OCI-LY1 (cell line): ENCODE measurements at regions not wholly inside any gene's neighbourhood (a gene's known extent, or its start where the extent isn't known, plus 50 kb on each side); places are given as distances from the start of the nearest gene placed in this dataset.

Experiments
- H2AFZ ChIP-seq: fragments of 200-600 bp; sonication (generic), shearing (Covaris generic); 2 replicates; pipeline ENCODE4 v1.6.0; 2014; ENCODE audit warnings: antibody characterized with exemption, mild to moderate bottlenecking, low read length
- H3F3A ChIP-seq: fragments of 200-600 bp; sonication (generic), shearing (Covaris generic); 2 replicates; pipeline ENCODE4 v1.6.0; 2014; ENCODE audit warnings: mild to moderate bottlenecking, antibody characterized with exemption, low read length, moderate library complexity; ENCODE audit not compliant: insufficient read depth
- H3K27ac ChIP-seq: fragments of 200-600 bp; sonication (generic); 2 replicates; pipeline ENCODE4 v1.5.1; 2014; ENCODE audit warnings: low read length, mixed run types, mild to moderate bottlenecking, low read depth; ENCODE audit not compliant: poor library complexity, severe bottlenecking
- H3K27me3 ChIP-seq: fragments of 200-600 bp; sonication (generic); 2 replicates; pipeline ENCODE4 v1.6.0; 2014; ENCODE audit warnings: antibody characterized with exemption, mild to moderate bottlenecking, low read length, moderate library complexity; ENCODE audit not compliant: insufficient read depth
- H3K36me3 ChIP-seq: fragments of 200-600 bp; sonication (generic); 2 replicates; pipeline ENCODE4 v1.6.1; 2014; ENCODE audit warnings: mild to moderate bottlenecking, antibody characterized with exemption, low read length, moderate library complexity, mixed read lengths; ENCODE audit not compliant: insufficient read depth
- H3K4me1 ChIP-seq: fragments of 200-600 bp; sonication (generic); 2 replicates; pipeline ENCODE4 v1.5.1; 2014; ENCODE audit warnings: mild to moderate bottlenecking, low read length, moderate library complexity; ENCODE audit not compliant: insufficient read depth, severe bottlenecking
- H3K4me2 ChIP-seq: fragments of 200-600 bp; sonication (generic), shearing (Covaris generic); 2 replicates; pipeline ENCODE4 v1.6.1; 2014; ENCODE audit warnings: low read length
- H3K4me3 ChIP-seq: fragments of 200-600 bp; sonication (generic); 2 replicates; pipeline ENCODE4 v1.5.1; 2014; ENCODE audit warnings: low read length, low read depth, mild to moderate bottlenecking, mixed read lengths; ENCODE audit not compliant: poor library complexity, severe bottlenecking
- H3K79me2 ChIP-seq: fragments of 200-600 bp; shearing (Covaris generic); 2 replicates; pipeline ENCODE4 v1.6.1; 2016; ENCODE audit warnings: mixed run types, low read length, mixed read lengths; ENCODE audit not compliant: insufficient read depth
- H3K9ac ChIP-seq: fragments of 200-600 bp; sonication (generic), shearing (Covaris generic); 2 replicates; pipeline ENCODE4 v1.6.1; 2014; ENCODE audit warnings: mild to moderate bottlenecking, low read length, mixed read lengths
- H3K9me2 ChIP-seq: fragments of 200-600 bp; sonication (generic), shearing (Covaris generic); 2 replicates; pipeline ENCODE4 v1.6.1; 2014; ENCODE audit warnings: low read depth, mild to moderate bottlenecking, low read length, mixed read lengths
- H3K9me3 ChIP-seq: fragments of 200-600 bp; shearing (Covaris generic); 2 replicates; pipeline ENCODE4 v1.6.1; 2014; ENCODE audit warnings: low read length, mixed read lengths
- H4K20me1 ChIP-seq: fragments of 200-600 bp; sonication (generic), shearing (Covaris generic); 2 replicates; pipeline ENCODE4 v1.6.0; 2016; ENCODE audit warnings: mild to moderate bottlenecking, low read length; ENCODE audit not compliant: insufficient read depth
- CTCF ChIP-seq: fragments of 200-600 bp; sonication (generic), shearing (Covaris generic); IDR thresholded peaks from 2 replicates; pipeline ENCODE4 v1.5.1; 2017; ENCODE audit warnings: mild to moderate bottlenecking, antibody characterized with exemption, low read length, moderate library complexity, mixed read lengths
- EZH2 ChIP-seq: fragments of 200-600 bp; sonication (generic), shearing (Covaris generic); IDR thresholded peaks from 2 replicates; pipeline ENCODE4 v1.8.0; 2017; ENCODE audit warnings: borderline replicate concordance, mixed run types, mild to moderate bottlenecking, antibody characterized with exemption, low read length, moderate library complexity, mixed read lengths

GRCh38 chr2:192484903-192485302, 290.2 kb upstream of the TMEFF2 start:
- Histone ChIP-seq H4K20me1 (no peaks in the 10 kb centered on the region), H3K79me2 (no peaks in the 10 kb centered on the region), H3K27me3 (no peaks in the 10 kb centered on the region), H3K9me3 (no peaks in the 10 kb centered on the region), H3K9ac (no peak overlapping the region), H3K4me3 (no peak overlapping the region), H3K4me1 (no peaks in the 10 kb centered on the region), H3K36me3 (no peaks in the 10 kb centered on the region), H3F3A (no peaks in the 10 kb centered on the region), H2AFZ (no peak overlapping the region), H3K27ac (no peak overlapping the region), H3K4me2 (no peak overlapping the region), H3K9me2 (no peaks in the 10 kb centered on the region)
- TF ChIP-seq CTCF (no peak), EZH2 (no peak)

GRCh38 chr2:192480984-192481383, 286.3 kb upstream of the TMEFF2 start:
- Histone ChIP-seq H3K4me2 (no peak overlapping the region), H3K9ac (no peak overlapping the region), H3K9me2 (no peaks in the 10 kb centered on the region), H2AFZ (no peak overlapping the region), H3K4me1 (no peaks in the 10 kb centered on the region), H3F3A (no peaks in the 10 kb centered on the region), H3K9me3 (no peaks in the 10 kb centered on the region), H4K20me1 (no peaks in the 10 kb centered on the region), H3K27me3 (no peaks in the 10 kb centered on the region), H3K4me3 (no peak overlapping the region), H3K79me2 (no peaks in the 10 kb centered on the region), H3K36me3 (no peaks in the 10 kb centered on the region), H3K27ac (no peak overlapping the region)
- TF ChIP-seq CTCF (no peak), EZH2 (no peak)

GRCh38 chr2:192473331-192473730, 278.6 kb upstream of the TMEFF2 start:
- no peaks in the 10 kb centered on the region for H3K27me3 ChIP-seq
- TF ChIP-seq EZH2 (no peak), CTCF (no peak)
- no peaks in the 10 kb centered on the region for H3F3A ChIP-seq
- H2AFZ ChIP-seq, result no peak overlapping the region
- no peaks in the 10 kb centered on the region for H3K4me1 ChIP-seq
- no peak overlapping the region for H3K9ac ChIP-seq
- H3K36me3 ChIP-seq, result no peaks in the 10 kb centered on the region
- no peaks in the 10 kb centered on the region for H3K9me2 ChIP-seq
- H4K20me1 ChIP-seq, result no peaks in the 10 kb centered on the region
- no peaks in the 10 kb centered on the region for H3K9me3 ChIP-seq
- H3K79me2 ChIP-seq, result no peaks in the 10 kb centered on the region
- H3K4me2 ChIP-seq, result no peak overlapping the region
- H3K27ac ChIP-seq, result no peak overlapping the region
- no peak overlapping the region for H3K4me3 ChIP-seq
